B cell (primary cell): ENCODE measurements at regions not wholly inside any gene's neighbourhood (a gene's known extent, or its start where the extent isn't known, plus 50 kb on each side); places are given as distances from the start of the nearest gene placed in this dataset.

Experiments used
- CTCF ChIP-seq: fragments of 200-600 bp; IDR thresholded peaks from one replicate; pipeline ENCODE4 v1.8.0; 2022; ENCODE audit warnings: antibody characterized with exemption, mild to moderate bottlenecking
- EZH2 ChIP-seq: IDR thresholded peaks from 2 replicates; pipeline ENCODE4 v1.6.1; 2012; ENCODE audit warnings: borderline replicate concordance, low read depth, mild to moderate bottlenecking, moderate library complexity, low read length; ENCODE audit not compliant: insufficient read depth, poor library complexity, severe bottlenecking

- TF ChIP-seq CTCF (no peak), EZH2 (no peak)
These were observed 97.0 kb upstream of the COL5A1 start for GRCh38 chr9:134544388-134545214.
